ENCODE measurements at regions not wholly inside any gene's neighbourhood (a gene's known extent, or its start where the extent isn't known, plus 50 kb on each side); places are given as distances from the start of the nearest gene placed in this dataset.

GRCh38 chr11:28730336-28730735, 622.1 kb downstream of the METTL15 start:
- ATAC-seq (no peak), DNase-seq (ENCODE audit: low read depth, low spot score) (no peak)
- TF ChIP-seq POLR2AphosphoS5 (IDR thresholded peaks at IDR 0.05; ENCODE audit: low read depth, low read length) (no peak), TCF7L2 (IDR thresholded peaks at IDR 0.05; ENCODE audit: low read depth, low read length) (no peak), REST (IDR thresholded peaks at IDR 0.05; ENCODE audit: insufficient read depth in 1 of 2, low read depth in 2 of 2, low read length in 1 of 2) (no peak), CTCF (IDR thresholded peaks at IDR 0.05) (no peak), SIN3A (IDR thresholded peaks at IDR 0.05; ENCODE audit: borderline replicate concordance, insufficient read depth, low read depth, low read length) (no peak)
- Histone ChIP-seq H3K9me3 (ENCODE audit: control insufficient read depth, insufficient read depth, low read depth, low read length) (no peaks in the 10 kb centered on the region), H3K27ac (ENCODE audit: low read length) (no peak overlapping the region), H3K4me3 (ENCODE audit: low read depth in 2 of 2, low read length in 2 of 2) (no peak overlapping the region), H3K27me3 (ENCODE audit: control insufficient read depth, insufficient read depth, low read length) (no peaks in the 10 kb centered on the region), H3K4me1 (ENCODE audit: control insufficient read depth, insufficient read depth, low read length) (no peaks in the 10 kb centered on the region), H3K36me3 (ENCODE audit: control insufficient read depth, insufficient read depth, low read length) (no peaks in the 10 kb centered on the region)
- BruUV-seq (replicated peaks), result no TSS peak
- intact Hi-C loops (cut with micrococcal nuclease; ENCODE audit: unreplicated experiment), result no loop called here
- in situ Hi-C loops (cut with HindIII; ENCODE audit: low pct_unique_long_range_greater_than_20kb, low sequenced_read_pairs), result no loop called here
- ChIA-PET POLR2A (no interaction called here), CTCF (no interaction called here)

- no peak for ATAC-seq
Observed at GRCh38 chr11:28729339-28729738, 621.2 kb downstream of the METTL15 start.

More at GRCh38 chr11:28729339-28729738, 621.2 kb downstream of the METTL15 start:
- H3K27ac ChIP-seq (ENCODE audit: low read length), result no peak overlapping the region
- no peaks in the 10 kb centered on the region for H3K9me3 ChIP-seq (ENCODE audit: control insufficient read depth, insufficient read depth, low read depth, low read length)
- CTCF ChIA-PET, result no interaction called here
- no peak for DNase-seq (ENCODE audit: low read depth, low spot score)
- H3K4me1 ChIP-seq (ENCODE audit: control insufficient read depth, insufficient read depth, low read length), result no peaks in the 10 kb centered on the region
- no peak overlapping the region for H3K4me3 ChIP-seq (ENCODE audit: low read depth in 2 of 2, low read length in 2 of 2)
- H3K36me3 ChIP-seq (ENCODE audit: control insufficient read depth, insufficient read depth, low read length), result no peaks in the 10 kb centered on the region
- in situ Hi-C loops (cut with HindIII; ENCODE audit: low pct_unique_long_range_greater_than_20kb, low sequenced_read_pairs), result no loop called here
- POLR2A ChIA-PET, result no interaction called here
- TF ChIP-seq CTCF (IDR thresholded peaks at IDR 0.05), result no peak
- TF ChIP-seq REST (IDR thresholded peaks at IDR 0.05; ENCODE audit: insufficient read depth in 1 of 2, low read depth in 2 of 2, low read length in 1 of 2), result no peak
- no peak for TF ChIP-seq TCF7L2 (IDR thresholded peaks at IDR 0.05; ENCODE audit: low read depth, low read length)
- TF ChIP-seq SIN3A (IDR thresholded peaks at IDR 0.05; ENCODE audit: borderline replicate concordance, insufficient read depth, low read depth, low read length), result no peak
- no peak for TF ChIP-seq POLR2AphosphoS5 (IDR thresholded peaks at IDR 0.05; ENCODE audit: low read depth, low read length)
- no peaks in the 10 kb centered on the region for H3K27me3 ChIP-seq (ENCODE audit: control insufficient read depth, insufficient read depth, low read length)
- BruUV-seq (replicated peaks), result no TSS peak
- intact Hi-C loops (cut with micrococcal nuclease; ENCODE audit: unreplicated experiment), result no loop called here
